ENCODE measurements at regions not wholly inside any gene's neighbourhood (a gene's known extent, or its start where the extent isn't known, plus 50 kb on each side); places are given as distances from the start of the nearest gene placed in this dataset.

GRCh38 chr14:26939755-26940154 is 341.9 kb upstream of the NOVA1 start:
- no peaks in the 10 kb centered on the region for H3K27me3 ChIP-seq
- H4K20me1 ChIP-seq = no peaks in the 10 kb centered on the region
- H3K4me1 ChIP-seq = no peaks in the 10 kb centered on the region
- H3K4me3 ChIP-seq = no peak overlapping the region
- H3K27ac ChIP-seq = no peak overlapping the region
- H3K9ac ChIP-seq = no peak overlapping the region
- no peak for TF ChIP-seq Cebpa-rat (IDR thresholded peaks at IDR 0.05)
- no peaks in the 10 kb centered on the region for H3K36me3 ChIP-seq
- H3K4me2 ChIP-seq = no peak overlapping the region
- no peaks in the 10 kb centered on the region for H3K9me3 ChIP-seq

- no peak overlapping the region for H3K9ac ChIP-seq
- no peak for TF ChIP-seq Cebpa-rat (IDR thresholded peaks at IDR 0.05)
- H3K27me3 ChIP-seq = no peaks in the 10 kb centered on the region
- H3K4me2 ChIP-seq = no peak overlapping the region
- no peaks in the 10 kb centered on the region for H3K9me3 ChIP-seq
- no peaks in the 10 kb centered on the region for H4K20me1 ChIP-seq
- H3K4me1 ChIP-seq = no peaks in the 10 kb centered on the region
- no peak overlapping the region for H3K27ac ChIP-seq
- no peaks in the 10 kb centered on the region for H3K36me3 ChIP-seq
- H3K4me3 ChIP-seq = no peak overlapping the region
Observed at GRCh38 chr14:26941521-26941920, 343.7 kb upstream of the NOVA1 start.

GRCh38 chr14:26947265-26947664 is 349.4 kb upstream of the NOVA1 start:
- Histone ChIP-seq H4K20me1 (no peaks in the 10 kb centered on the region), H3K9me3 (no peaks in the 10 kb centered on the region)

GRCh38 chr14:26959437-26959836 is 361.6 kb upstream of the NOVA1 start:
- Histone ChIP-seq H3K9ac (no peak overlapping the region), H3K4me1 (peaks cover 7% of the 10 kb centered on the region; the same call in 1 of the 2 replicates), H3K4me3 (no peak overlapping the region), H3K36me3 (no peaks in the 10 kb centered on the region), H3K4me2 (no peak overlapping the region), H3K9me3 (no peaks in the 10 kb centered on the region), H3K27ac (no peak overlapping the region), H4K20me1 (no peaks in the 10 kb centered on the region), H3K27me3 (no peaks in the 10 kb centered on the region)
- TF ChIP-seq Cebpa-rat (IDR thresholded peaks at IDR 0.05) = no peak

More at GRCh38 chr14:26947265-26947664, 349.4 kb upstream of the NOVA1 start:
- no peaks in the 10 kb centered on the region for H3K36me3 ChIP-seq
- H3K4me3 ChIP-seq = no peak overlapping the region
- H3K4me2 ChIP-seq = no peak overlapping the region
- no peak overlapping the region for H3K27ac ChIP-seq
- TF ChIP-seq Cebpa-rat (IDR thresholded peaks at IDR 0.05) = no peak
- no peaks in the 10 kb centered on the region for H3K4me1 ChIP-seq
- H3K9ac ChIP-seq = no peak overlapping the region
- no peaks in the 10 kb centered on the region for H3K27me3 ChIP-seq

- Histone ChIP-seq H3K27ac (no peak overlapping the region), H3K9ac (no peak overlapping the region), H3K4me2 (no peak overlapping the region), H3K4me3 (no peak overlapping the region), H4K20me1 (no peaks in the 10 kb centered on the region), H3K9me3 (no peaks in the 10 kb centered on the region), H3K4me1 (peaks cover 7% of the 10 kb centered on the region; the same call in 1 of the 2 replicates), H3K36me3 (no peaks in the 10 kb centered on the region), H3K27me3 (no peaks in the 10 kb centered on the region)
- TF ChIP-seq Cebpa-rat (IDR thresholded peaks at IDR 0.05) = no peak
Observed at GRCh38 chr14:26959972-26960660, 362.3 kb upstream of the NOVA1 start.

GRCh38 chr14:26963711-26964110 is 365.9 kb upstream of the NOVA1 start:
- Histone ChIP-seq H4K20me1 (no peaks in the 10 kb centered on the region), H3K36me3 (no peaks in the 10 kb centered on the region), H3K9me3 (no peaks in the 10 kb centered on the region), H3K9ac (no peak overlapping the region), H3K4me1 (peaks cover 7% of the 10 kb centered on the region; the same call in 1 of the 2 replicates), H3K27me3 (no peaks in the 10 kb centered on the region), H3K4me3 (no peak overlapping the region), H3K4me2 (peak overlapping the region; percentile 9; the same call in 1 of the 2 replicates), H3K27ac (no peak overlapping the region)
- TF ChIP-seq Cebpa-rat (IDR thresholded peaks at IDR 0.05) = no peak

GRCh38 chr14:26965490-26965889 is 367.7 kb upstream of the NOVA1 start:
- Histone ChIP-seq H3K9me3 (no peaks in the 10 kb centered on the region), H3K4me3 (no peak overlapping the region), H3K4me1 (peaks cover 7% of the 10 kb centered on the region; the same call in 1 of the 2 replicates), H3K27me3 (no peaks in the 10 kb centered on the region), H3K9ac (no peak overlapping the region), H3K27ac (no peak overlapping the region), H4K20me1 (no peaks in the 10 kb centered on the region), H3K36me3 (no peaks in the 10 kb centered on the region), H3K4me2 (no peak overlapping the region)
- no peak for TF ChIP-seq Cebpa-rat (IDR thresholded peaks at IDR 0.05)

GRCh38 chr14:26966908-26967307 is 369.1 kb upstream of the NOVA1 start:
- Histone ChIP-seq H3K27me3 (no peaks in the 10 kb centered on the region), H3K36me3 (no peaks in the 10 kb centered on the region), H3K9me3 (no peaks in the 10 kb centered on the region), H3K4me1 (peaks cover 7% of the 10 kb centered on the region; the same call in 1 of the 2 replicates), H3K27ac (no peak overlapping the region), H4K20me1 (no peaks in the 10 kb centered on the region), H3K4me3 (no peak overlapping the region), H3K4me2 (no peak overlapping the region), H3K9ac (no peak overlapping the region)
- no peak for TF ChIP-seq Cebpa-rat (IDR thresholded peaks at IDR 0.05)

GRCh38 chr14:26974965-26975364 is 377.1 kb upstream of the NOVA1 start:
- H4K20me1 ChIP-seq = no peaks in the 10 kb centered on the region
- no peaks in the 10 kb centered on the region for H3K27me3 ChIP-seq
- no peak overlapping the region for H3K27ac ChIP-seq
- H3K4me2 ChIP-seq = no peak overlapping the region
- H3K4me1 ChIP-seq = no peaks in the 10 kb centered on the region
- H3K36me3 ChIP-seq = no peaks in the 10 kb centered on the region
- no peak for TF ChIP-seq Cebpa-rat (IDR thresholded peaks at IDR 0.05)
- H3K4me3 ChIP-seq = no peak overlapping the region
- no peaks in the 10 kb centered on the region for H3K9me3 ChIP-seq
- no peak overlapping the region for H3K9ac ChIP-seq

GRCh38 chr14:26982071-26982470 is 384.2 kb upstream of the NOVA1 start:
- Histone ChIP-seq H3K4me2 (no peak overlapping the region), H3K9me3 (no peaks in the 10 kb centered on the region), H4K20me1 (no peaks in the 10 kb centered on the region), H3K4me3 (no peak overlapping the region), H3K36me3 (no peaks in the 10 kb centered on the region), H3K27ac (no peak overlapping the region), H3K4me1 (no peaks in the 10 kb centered on the region), H3K9ac (no peak overlapping the region), H3K27me3 (no peaks in the 10 kb centered on the region)
- no peak for TF ChIP-seq Cebpa-rat (IDR thresholded peaks at IDR 0.05)
